Activated T-helper 2 cell treated with anti-CD3 and anti-CD28 coated beads, Interferon-gamma antibody, Interleukin-2, Interleukin-4, amounts not matched to agents 10 μg/mL and 5 μg/mL and 100 μg/mL, durations not matched to agents 14 hours and 24 hours and 36 hours (primary cell): ENCODE measurements at regions not wholly inside any gene's neighbourhood (a gene's known extent, or its start where the extent isn't known, plus 50 kb on each side); places are given as distances from the start of the nearest gene placed in this dataset.

Experiments used
- DNase-seq: peaks from one replicate; pipeline ENCODE4 v3.0.0; 2021; ENCODE audit warnings: low spot score
- H3K27ac Mint-ChIP-seq: one replicate; pipeline ENCODE4 v1.8.0; 2021; ENCODE audit warnings: mixed read lengths
- H3K27me3 Mint-ChIP-seq: one replicate; pipeline ENCODE4 v1.8.0; 2021; ENCODE audit warnings: low read depth, mixed read lengths
- H3K36me3 Mint-ChIP-seq: one replicate; pipeline ENCODE4 v1.8.0; 2021; ENCODE audit warnings: low read depth, mixed read lengths
- H3K4me1 Mint-ChIP-seq: one replicate; pipeline ENCODE4 v1.8.0; 2021; ENCODE audit warnings: low read depth, mixed read lengths
- H3K4me3 Mint-ChIP-seq: one replicate; pipeline ENCODE4 v1.8.0; 2021; ENCODE audit warnings: low read depth, mild to moderate bottlenecking, moderate library complexity, mixed read lengths
- H3K9me3 Mint-ChIP-seq: one replicate; pipeline ENCODE4 v1.8.0; 2021; ENCODE audit warnings: mixed read lengths
- intact Hi-C: fragments of 100-400 bp; cut with micrococcal nuclease; formaldehyde crosslinking; loops from one replicate; pipeline ENCODE4 v1.15.1; 2023

DNA sequence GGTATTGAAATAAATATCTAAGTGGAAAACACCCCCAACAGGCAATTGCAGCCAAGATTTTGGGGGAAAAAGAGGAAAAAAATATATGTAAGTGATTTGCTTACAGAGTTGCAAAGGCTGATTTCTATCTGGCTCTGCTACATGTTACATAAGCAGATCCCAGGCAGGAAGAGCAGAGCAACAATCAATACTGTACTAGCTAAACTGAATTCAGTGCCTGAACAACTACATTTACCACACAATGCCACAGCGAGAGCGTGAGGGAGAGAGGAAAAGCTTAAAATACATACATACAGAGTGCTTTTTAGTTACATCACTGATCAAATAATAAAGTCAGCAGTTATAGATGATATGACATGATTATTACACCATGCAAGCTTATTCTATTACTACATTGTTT, 665.6 kb upstream of the ARGLU1 start:
- Mint-ChIP-seq H3K4me1 (no peaks in the 10 kb centered on the region), H3K36me3 (no peaks in the 10 kb centered on the region), H3K27me3 (no peaks in the 10 kb centered on the region), H3K4me3 (no peak overlapping the region), H3K9me3 (no peaks in the 10 kb centered on the region), H3K27ac (no peak overlapping the region)
- no peak for DNase-seq
- intact Hi-C loops, result no loop called here

DNA sequence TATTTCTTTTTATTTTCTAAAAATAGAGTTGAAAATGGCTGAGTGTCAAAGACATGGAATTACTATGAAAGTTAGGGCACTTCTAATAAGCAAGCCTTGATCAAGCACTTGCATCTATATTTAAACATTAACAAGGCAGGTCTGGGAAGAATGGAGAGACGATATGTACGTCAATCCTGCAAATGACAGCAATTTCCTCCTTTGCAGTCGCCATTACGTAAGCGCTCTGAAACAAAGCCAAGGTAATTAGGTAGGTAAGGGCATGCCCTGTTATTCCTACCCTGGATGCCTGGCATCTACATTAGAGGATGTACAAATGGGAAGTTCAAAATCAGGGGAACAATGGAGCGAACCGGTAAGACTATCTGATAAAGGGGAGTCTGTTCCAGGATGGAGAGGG, 664.0 kb upstream of the ARGLU1 start:
- no peak overlapping the region for H3K4me3 Mint-ChIP-seq
- no peaks in the 10 kb centered on the region for H3K27me3 Mint-ChIP-seq
- H3K27ac Mint-ChIP-seq, result no peak overlapping the region
- intact Hi-C loops, result no loop called here
- no peak for DNase-seq
- H3K9me3 Mint-ChIP-seq, result no peaks in the 10 kb centered on the region
- H3K36me3 Mint-ChIP-seq, result no peaks in the 10 kb centered on the region
- H3K4me1 Mint-ChIP-seq, result no peaks in the 10 kb centered on the region

DNA sequence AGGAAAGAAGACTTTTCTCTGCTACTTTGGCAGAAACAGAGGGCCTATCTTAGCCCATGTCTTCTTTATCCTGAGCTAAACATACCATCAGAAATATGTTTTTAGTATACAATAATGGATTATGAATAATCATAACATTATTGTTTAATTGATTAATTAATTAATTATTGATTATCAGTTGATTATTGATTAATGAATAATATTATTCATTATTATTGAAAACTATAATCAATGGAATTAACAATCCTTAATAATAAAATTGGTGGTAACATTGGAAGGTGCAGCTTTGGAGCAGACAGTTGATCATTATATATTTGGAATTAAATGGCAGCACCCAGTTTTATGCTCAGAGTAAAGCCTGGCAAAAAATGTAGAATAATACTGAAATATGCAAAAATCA, 655.9 kb upstream of the ARGLU1 start:
- intact Hi-C loops, result no loop called here
- no peak for DNase-seq
- no peaks in the 10 kb centered on the region for H3K9me3 Mint-ChIP-seq
- no peaks in the 10 kb centered on the region for H3K36me3 Mint-ChIP-seq
- no peaks in the 10 kb centered on the region for H3K4me1 Mint-ChIP-seq
- H3K4me3 Mint-ChIP-seq, result no peak overlapping the region
- H3K27ac Mint-ChIP-seq, result no peak overlapping the region
- H3K27me3 Mint-ChIP-seq, result no peaks in the 10 kb centered on the region

DNA sequence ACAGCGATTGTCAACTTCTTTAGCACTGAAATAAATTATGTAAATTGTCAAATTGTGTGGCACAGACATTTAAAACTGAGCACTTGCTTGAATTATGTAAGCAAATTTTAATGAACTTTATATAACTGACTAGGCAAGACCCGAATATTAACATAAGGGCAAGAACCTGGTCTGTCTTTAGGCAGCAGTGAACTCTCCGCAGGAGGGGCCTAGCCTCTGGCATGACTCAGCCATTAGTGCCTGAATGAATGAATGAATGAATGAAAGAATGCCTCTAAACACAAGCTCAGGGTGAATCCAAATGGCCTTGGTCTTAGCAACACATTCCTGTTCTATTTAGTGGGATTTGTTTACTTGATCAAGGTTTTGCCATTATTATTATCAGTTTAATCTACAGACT, 654.7 kb upstream of the ARGLU1 start:
- DNase-seq, result no peak
- Mint-ChIP-seq H3K36me3 (no peaks in the 10 kb centered on the region), H3K27ac (no peak overlapping the region), H3K4me3 (no peak overlapping the region), H3K9me3 (no peaks in the 10 kb centered on the region), H3K27me3 (no peaks in the 10 kb centered on the region), H3K4me1 (no peaks in the 10 kb centered on the region)
- intact Hi-C loops, result no loop called here

DNA sequence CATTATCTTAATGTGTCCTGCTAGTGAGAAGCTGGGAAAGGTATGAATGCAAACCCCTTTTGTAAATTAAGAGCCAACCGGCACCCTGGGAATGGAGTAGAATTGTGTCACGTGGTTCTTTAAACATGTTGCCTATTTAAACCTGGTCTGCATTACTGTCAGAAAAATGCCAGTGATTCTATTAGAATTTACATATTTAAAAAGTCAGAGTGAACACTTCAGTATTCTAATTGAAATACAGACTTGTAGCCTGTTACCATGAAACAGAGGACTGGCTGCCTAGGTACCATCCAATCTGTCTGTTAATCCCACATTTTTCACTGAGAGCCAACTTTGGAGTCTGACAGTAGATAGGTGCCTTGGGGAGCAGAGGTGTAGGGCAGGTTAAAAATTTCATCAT, 652.3 kb upstream of the ARGLU1 start:
- Mint-ChIP-seq H3K27ac (no peak overlapping the region), H3K4me1 (no peaks in the 10 kb centered on the region), H3K4me3 (no peak overlapping the region), H3K27me3 (no peaks in the 10 kb centered on the region), H3K9me3 (no peaks in the 10 kb centered on the region), H3K36me3 (no peaks in the 10 kb centered on the region)
- intact Hi-C loops, result no loop called here
- no peak for DNase-seq

DNA sequence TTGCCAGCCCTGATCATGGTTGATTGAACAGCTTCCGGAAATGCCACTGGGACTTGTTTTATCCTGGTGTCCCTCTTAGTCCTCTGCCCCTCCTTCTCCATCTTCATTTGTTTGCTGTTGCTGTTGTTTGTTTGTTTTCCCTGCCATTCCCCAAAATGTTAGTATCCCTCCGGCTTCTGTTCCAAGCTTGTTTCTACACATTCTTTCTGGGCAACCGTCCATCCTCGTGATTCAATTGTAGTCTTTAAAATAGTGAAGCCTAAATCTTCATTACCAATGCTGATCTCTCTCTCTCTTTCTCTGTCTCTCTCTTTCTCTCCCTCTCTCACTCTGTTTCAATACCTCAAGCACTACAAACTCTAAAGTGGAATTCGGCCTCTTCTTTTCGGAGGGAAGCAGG, 649.3 kb upstream of the ARGLU1 start:
- no peaks in the 10 kb centered on the region for H3K36me3 Mint-ChIP-seq
- no peaks in the 10 kb centered on the region for H3K27me3 Mint-ChIP-seq
- intact Hi-C loops, result no loop called here
- H3K9me3 Mint-ChIP-seq, result no peaks in the 10 kb centered on the region
- H3K27ac Mint-ChIP-seq, result no peak overlapping the region
- no peak for DNase-seq
- H3K4me3 Mint-ChIP-seq, result no peak overlapping the region
- H3K4me1 Mint-ChIP-seq, result no peaks in the 10 kb centered on the region

DNA sequence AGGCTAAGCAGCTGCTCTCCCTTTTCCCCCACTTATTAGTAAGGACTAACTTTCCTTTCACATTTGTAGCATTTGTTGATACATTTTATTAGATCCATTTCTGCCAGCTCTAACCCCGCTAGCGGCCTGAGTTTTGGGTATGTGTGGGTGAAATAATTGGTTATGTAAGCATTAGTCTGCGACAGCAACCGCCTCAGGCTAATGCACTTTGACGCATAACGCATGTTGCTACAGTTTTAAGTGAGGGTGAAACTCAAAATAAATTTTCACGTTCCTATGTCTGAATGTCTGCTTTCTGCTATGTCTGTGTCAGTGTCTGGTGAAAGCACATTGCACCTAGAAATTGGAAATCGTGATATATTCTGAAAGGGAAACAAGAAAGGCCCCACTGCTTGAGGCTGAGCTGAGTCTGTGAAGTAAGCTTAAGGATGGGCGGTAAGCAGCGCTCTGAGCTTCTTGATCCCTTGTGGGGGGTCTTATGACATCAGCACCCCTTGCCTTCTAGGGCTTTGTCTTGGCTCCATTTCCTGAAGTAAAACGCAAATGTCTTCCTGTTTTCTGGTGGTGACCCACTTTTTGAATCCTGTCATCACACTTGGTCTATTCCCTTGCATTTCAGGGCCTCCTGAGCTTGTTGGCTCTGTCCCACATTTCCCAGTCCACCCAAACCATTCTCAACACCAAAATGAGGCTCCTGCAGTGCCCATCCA, 648.3 kb upstream of the ARGLU1 start:
- no peak for DNase-seq
- Mint-ChIP-seq H3K27me3 (no peaks in the 10 kb centered on the region), H3K9me3 (no peaks in the 10 kb centered on the region), H3K27ac (no peak overlapping the region), H3K4me1 (no peaks in the 10 kb centered on the region), H3K4me3 (no peak overlapping the region), H3K36me3 (no peaks in the 10 kb centered on the region)
- intact Hi-C loops, result no loop called here

DNA sequence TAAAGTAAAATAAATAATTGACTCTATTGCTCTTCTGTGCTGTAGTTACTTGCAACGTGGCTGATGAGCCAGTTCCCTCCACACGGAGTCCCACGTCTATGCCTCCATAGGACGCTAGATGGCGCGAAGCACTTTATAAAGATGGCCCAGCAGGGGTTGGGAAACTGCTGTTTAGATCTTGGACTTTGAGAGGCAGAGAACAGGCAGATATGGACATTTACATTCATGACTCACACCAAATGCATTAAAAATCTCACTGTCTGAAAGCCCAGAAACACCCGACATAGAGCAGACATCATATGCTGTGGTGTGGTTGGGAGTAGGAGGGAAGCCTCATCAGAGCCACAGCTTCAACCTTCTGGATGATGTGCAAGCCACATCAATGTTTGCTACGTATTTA, 643.1 kb upstream of the ARGLU1 start:
- peak; percentile 20 for DNase-seq
- Mint-ChIP-seq H3K36me3 (no peaks in the 10 kb centered on the region), H3K9me3 (no peaks in the 10 kb centered on the region), H3K4me1 (no peaks in the 10 kb centered on the region), H3K27ac (no peak overlapping the region), H3K27me3 (no peaks in the 10 kb centered on the region), H3K4me3 (no peak overlapping the region)
- intact Hi-C loops, result loop anchor here (2.0 kb wide), 1 partner anchor 440 kb away; no protein-coding TSS in a partner anchor

DNA sequence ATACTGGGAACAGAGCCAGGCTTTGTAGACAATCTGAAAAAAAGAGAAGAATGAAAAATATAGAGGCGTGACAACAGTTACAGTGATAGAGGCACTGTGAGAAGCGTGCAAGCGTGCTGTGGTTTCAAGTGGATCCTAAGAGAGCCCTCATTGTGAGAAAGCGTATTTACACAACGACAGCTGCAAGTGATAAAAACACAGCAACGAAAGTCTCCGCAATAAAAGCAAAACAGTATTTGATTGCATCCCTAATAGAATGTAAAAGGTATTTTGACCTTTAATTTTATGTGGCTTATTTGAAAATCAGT, 642.7 kb upstream of the ARGLU1 start:
- Mint-ChIP-seq H3K36me3 (no peaks in the 10 kb centered on the region), H3K4me3 (no peak overlapping the region), H3K27me3 (no peaks in the 10 kb centered on the region), H3K9me3 (no peaks in the 10 kb centered on the region), H3K4me1 (no peaks in the 10 kb centered on the region), H3K27ac (no peak overlapping the region)
- intact Hi-C loops, result loop anchor here (2.0 kb wide), 1 partner anchor 440 kb away; no protein-coding TSS in a partner anchor
- no peak for DNase-seq

DNA sequence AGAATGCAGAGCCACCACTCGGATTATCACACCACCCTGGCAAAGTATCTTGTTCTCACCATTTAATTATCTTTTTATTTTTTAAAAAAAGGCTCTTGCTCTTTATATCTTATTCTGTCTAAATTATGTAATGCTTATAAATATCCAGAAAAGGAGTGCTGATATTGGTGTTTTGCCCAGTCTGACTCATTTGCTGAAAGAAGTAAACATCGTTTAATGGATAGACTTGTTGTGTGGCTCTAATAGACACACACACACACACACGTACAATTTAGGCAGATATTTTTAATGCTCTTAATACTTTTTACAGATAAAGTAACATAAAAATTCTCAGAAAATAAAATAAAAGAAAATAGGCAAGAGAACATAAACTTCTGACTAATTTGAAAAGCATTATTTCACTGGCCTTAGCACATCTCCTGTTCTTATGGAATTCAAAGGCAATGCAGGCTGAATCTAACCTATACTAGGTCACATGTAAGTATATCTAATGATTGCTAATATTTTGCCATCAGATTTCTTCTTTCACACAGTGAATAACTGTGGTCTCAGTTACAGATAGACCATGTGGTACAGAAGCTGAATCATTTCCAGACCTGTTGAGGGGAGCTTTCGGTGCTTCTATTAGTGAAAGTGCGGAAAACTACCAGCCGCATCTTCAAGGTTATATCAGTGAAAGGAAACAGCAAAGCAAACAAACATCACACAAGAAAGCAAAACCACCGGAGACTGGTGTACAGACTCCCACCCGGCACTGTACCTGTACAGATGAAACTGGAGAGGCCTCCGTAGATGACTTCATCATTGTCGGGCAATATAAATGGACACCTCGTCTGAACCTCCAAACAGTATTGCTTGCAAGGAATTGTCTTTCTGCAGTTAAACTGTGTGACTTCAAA, 642.1 kb upstream of the ARGLU1 start:
- intact Hi-C loops, result loop anchor here (2.0 kb wide), 1 partner anchor 441 kb away; no protein-coding TSS in a partner anchor
- Mint-ChIP-seq H3K4me1 (no peaks in the 10 kb centered on the region), H3K27me3 (no peaks in the 10 kb centered on the region), H3K4me3 (no peak overlapping the region), H3K9me3 (no peaks in the 10 kb centered on the region), H3K36me3 (no peaks in the 10 kb centered on the region), H3K27ac (no peak overlapping the region)
- DNase-seq, result no peak

DNA sequence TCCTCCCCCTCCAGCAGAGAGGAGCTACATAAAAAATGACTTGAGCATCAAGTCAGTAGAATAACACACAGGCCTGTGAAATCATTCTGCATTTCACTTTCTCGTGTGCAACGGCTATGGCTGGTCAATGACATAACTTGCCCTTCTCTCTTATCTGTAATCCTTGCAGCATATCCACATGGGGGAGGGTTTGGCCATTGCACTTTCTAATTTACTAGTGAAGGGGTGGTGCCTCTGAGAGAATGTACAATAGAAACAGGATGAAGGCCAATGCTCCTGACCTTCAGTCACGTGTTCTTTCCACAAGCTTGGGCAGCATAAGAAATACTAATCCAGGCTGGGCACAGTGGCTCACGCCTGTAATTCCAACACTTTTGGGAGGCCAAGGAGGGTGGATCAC, 641.0 kb upstream of the ARGLU1 start:
- H3K9me3 Mint-ChIP-seq, result no peaks in the 10 kb centered on the region
- intact Hi-C loops, result no loop called here
- no peaks in the 10 kb centered on the region for H3K4me1 Mint-ChIP-seq

DNA sequence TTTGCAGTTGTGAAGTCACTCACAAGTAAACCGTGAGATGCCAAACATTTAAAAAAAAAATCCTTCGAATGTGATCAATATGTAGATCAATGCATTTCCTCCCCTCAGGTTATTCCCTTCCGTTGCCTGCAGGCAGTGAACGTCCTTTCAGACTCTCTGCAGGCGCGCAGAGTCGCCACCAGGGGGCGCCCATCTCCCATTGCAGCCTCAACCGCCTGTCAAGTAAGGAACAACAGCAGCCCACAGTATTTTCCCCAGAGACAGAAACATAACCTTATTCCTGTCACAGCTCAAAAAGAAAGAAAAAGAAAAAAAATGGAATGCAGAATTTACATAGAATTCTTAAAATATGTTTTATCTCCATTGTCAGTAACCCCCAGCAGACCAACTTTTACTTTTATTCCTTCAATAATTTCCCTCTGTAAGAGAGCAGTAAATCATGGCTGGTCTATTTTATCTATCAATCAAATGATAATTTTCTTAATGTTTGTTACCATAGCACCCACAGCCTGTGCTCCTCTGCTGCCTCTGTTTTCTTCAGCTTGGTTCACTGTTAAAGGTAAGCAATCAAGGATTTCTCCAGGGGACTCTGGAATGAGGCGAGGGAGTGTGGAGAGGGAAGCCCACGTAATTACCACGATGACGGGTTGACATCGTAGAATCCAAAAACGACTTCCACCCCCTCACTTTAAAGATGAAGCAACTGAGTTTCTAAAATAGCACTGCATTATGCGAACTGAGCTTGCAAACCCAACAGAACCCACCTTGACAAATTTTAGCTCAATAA, 637.6 kb upstream of the ARGLU1 start:
- Mint-ChIP-seq H3K9me3 (no peaks in the 10 kb centered on the region), H3K4me3 (no peak overlapping the region), H3K27ac (no peak overlapping the region), H3K4me1 (no peaks in the 10 kb centered on the region), H3K27me3 (no peaks in the 10 kb centered on the region), H3K36me3 (no peaks in the 10 kb centered on the region)
- DNase-seq, result peak; percentile 42
- intact Hi-C loops, result no loop called here

More for the DNA sequence above, 641.0 kb upstream of the ARGLU1 start:
- H3K36me3 Mint-ChIP-seq, result no peaks in the 10 kb centered on the region
- H3K27me3 Mint-ChIP-seq, result no peaks in the 10 kb centered on the region
- DNase-seq, result no peak
- no peak overlapping the region for H3K4me3 Mint-ChIP-seq
- H3K27ac Mint-ChIP-seq, result no peak overlapping the region
